ENCODE measurements at regions not wholly inside any gene's neighbourhood (a gene's known extent, or its start where the extent isn't known, plus 50 kb on each side); places are given as distances from the start of the nearest gene placed in this dataset.

- H3K27me3 ChIP-seq (ENCODE audit: insufficient read depth, low read length, poor library complexity): no peaks in the 10 kb centered on the region
These were observed 714.2 kb downstream of the SLC6A15 start for GRCh38 chr12:84198294-84198946.

GRCh38 chr12:84191779-84192178 is 720.8 kb downstream of the SLC6A15 start:
- Histone ChIP-seq H3K79me2 (ENCODE audit: insufficient read depth, low read length) (no peaks in the 10 kb centered on the region), H3K27ac (ENCODE audit: low read length) (no peak overlapping the region), H3K4me1 (ENCODE audit: insufficient read depth, low read length) (no peaks in the 10 kb centered on the region), H4K20me1 (ENCODE audit: insufficient read depth, low read length) (no peaks in the 10 kb centered on the region), H3K4me2 (ENCODE audit: insufficient read depth, low read length) (no peak overlapping the region), H2AFZ (ENCODE audit: low read depth, low read length) (no peak overlapping the region), H3K27me3 (ENCODE audit: insufficient read depth, low read length, poor library complexity) (no peaks in the 10 kb centered on the region), H3K4me3 (ENCODE audit: low read depth in 1 of 2, low read length in 2 of 2) (no peak overlapping the region), H3K9ac (ENCODE audit: low read depth, low read length) (no peak overlapping the region), H3K36me3 (ENCODE audit: insufficient read depth, low read length) (no peaks in the 10 kb centered on the region), H3K9me3 (ENCODE audit: insufficient read depth, low read length, severe bottlenecking) (peaks cover 4% of the 10 kb centered on the region)
- ATAC-seq (ENCODE audit: insufficient read depth, low read depth) (no peak), DNase-seq (no peak)
- TF ChIP-seq EZH2 (IDR thresholded peaks at IDR 0.05; ENCODE audit: borderline replicate concordance, low read depth, low read length, severe bottlenecking) (no peak), CTCF (IDR thresholded peaks at IDR 0.05; ENCODE audit: borderline replicate concordance, extremely low read depth, low read length, poor library complexity, severe bottlenecking) (no peak)

More at GRCh38 chr12:84198294-84198946, 714.2 kb downstream of the SLC6A15 start:
- H3K36me3 ChIP-seq (ENCODE audit: insufficient read depth, low read length): no peaks in the 10 kb centered on the region
- H3K4me1 ChIP-seq (ENCODE audit: insufficient read depth, low read length): no peaks in the 10 kb centered on the region
- no peaks in the 10 kb centered on the region for H3K79me2 ChIP-seq (ENCODE audit: insufficient read depth, low read length)
- H3K9me3 ChIP-seq (ENCODE audit: insufficient read depth, low read length, severe bottlenecking): peaks cover 1% of the 10 kb centered on the region
- TF ChIP-seq EZH2 (IDR thresholded peaks at IDR 0.05; ENCODE audit: borderline replicate concordance, low read depth, low read length, severe bottlenecking) (no peak), CTCF (IDR thresholded peaks at IDR 0.05; ENCODE audit: borderline replicate concordance, extremely low read depth, low read length, poor library complexity, severe bottlenecking) (no peak)
- ATAC-seq (ENCODE audit: insufficient read depth, low read depth): no peak
- no peak overlapping the region for H3K4me3 ChIP-seq (ENCODE audit: low read depth in 1 of 2, low read length in 2 of 2)
- no peaks in the 10 kb centered on the region for H4K20me1 ChIP-seq (ENCODE audit: insufficient read depth, low read length)
- no peak for DNase-seq
- H3K27ac ChIP-seq (ENCODE audit: low read length): no peak overlapping the region
- H2AFZ ChIP-seq (ENCODE audit: low read depth, low read length): no peak overlapping the region
- H3K4me2 ChIP-seq (ENCODE audit: insufficient read depth, low read length): no peak overlapping the region
- no peak overlapping the region for H3K9ac ChIP-seq (ENCODE audit: low read depth, low read length)

GRCh38 chr12:84186433-84186832 is 726.2 kb downstream of the SLC6A15 start:
- Histone ChIP-seq H3K4me2 (ENCODE audit: insufficient read depth, low read length) (no peak overlapping the region), H3K27ac (ENCODE audit: low read length) (no peak overlapping the region), H3K4me3 (ENCODE audit: low read depth in 1 of 2, low read length in 2 of 2) (no peak overlapping the region), H3K9me3 (ENCODE audit: insufficient read depth, low read length, severe bottlenecking) (no peaks in the 10 kb centered on the region), H2AFZ (ENCODE audit: low read depth, low read length) (no peak overlapping the region), H3K79me2 (ENCODE audit: insufficient read depth, low read length) (no peaks in the 10 kb centered on the region), H3K9ac (ENCODE audit: low read depth, low read length) (no peak overlapping the region), H3K4me1 (ENCODE audit: insufficient read depth, low read length) (no peaks in the 10 kb centered on the region), H4K20me1 (ENCODE audit: insufficient read depth, low read length) (no peaks in the 10 kb centered on the region), H3K36me3 (ENCODE audit: insufficient read depth, low read length) (no peaks in the 10 kb centered on the region), H3K27me3 (ENCODE audit: insufficient read depth, low read length, poor library complexity) (no peaks in the 10 kb centered on the region)
- no peak for DNase-seq
- ATAC-seq (ENCODE audit: insufficient read depth, low read depth): no peak
- TF ChIP-seq CTCF (IDR thresholded peaks at IDR 0.05; ENCODE audit: borderline replicate concordance, extremely low read depth, low read length, poor library complexity, severe bottlenecking) (no peak), EZH2 (IDR thresholded peaks at IDR 0.05; ENCODE audit: borderline replicate concordance, low read depth, low read length, severe bottlenecking) (no peak)

All from DND-41 (cell line).